D341Med (cell line): ENCODE measurements at regions not wholly inside any gene's neighbourhood (a gene's known extent, or its start where the extent isn't known, plus 50 kb on each side); places are given as distances from the start of the nearest gene placed in this dataset.
"Not testable (repeated sequence)": the region's sequence is repeated elsewhere in the genome, so short reads cannot be mapped to it uniquely, and the experiment has no call there.

Source experiments
- DNase-seq: peaks from one replicate; pipeline ENCODE4 v3.0.0; 2012; ENCODE audit warnings: low spot score

GRCh38 chr12:69028941-69029729, 96.2 kb upstream of the CPM start:
- DNase-seq = no peak

GRCh38 chr12:69030321-69030720, 97.3 kb upstream of the CPM start:
- no peak for DNase-seq

- DNase-seq = no peak
Observed at GRCh38 chr12:69036533-69036932, 103.6 kb upstream of the CPM start.

GRCh38 chr12:69036999-69037398, 104.0 kb upstream of the CPM start:
- DNase-seq = no peak

GRCh38 chr12:69039911-69040310, 106.9 kb upstream of the CPM start:
- no peak for DNase-seq

- DNase-seq = no peak
Observed at GRCh38 chr12:69042557-69042956, 109.6 kb upstream of the CPM start.

- peak; percentile 33 for DNase-seq
Observed at GRCh38 chr12:69042970-69043369, 110.0 kb upstream of the CPM start.

GRCh38 chr12:69044887-69045286, 111.9 kb upstream of the CPM start:
- DNase-seq = no peak

GRCh38 chr12:69045430-69045829, 112.5 kb upstream of the CPM start:
- DNase-seq = no peak

GRCh38 chr12:69046363-69046762, 113.4 kb upstream of the CPM start:
- DNase-seq = no peak

GRCh38 chr12:69046920-69047319, 113.9 kb upstream of the CPM start:
- DNase-seq = no peak

GRCh38 chr12:69047990-69048389, 115.0 kb upstream of the CPM start:
- no peak for DNase-seq

GRCh38 chr12:69049855-69050254, 116.9 kb upstream of the CPM start:
- not testable (repeated sequence) for DNase-seq

GRCh38 chr12:69052613-69053408, 119.8 kb upstream of the CPM start:
- DNase-seq = no peak

GRCh38 chr12:69054343-69055056, 121.5 kb upstream of the CPM start:
- DNase-seq = no peak

- no peak for DNase-seq
Observed at GRCh38 chr12:69055280-69055679, 122.3 kb upstream of the CPM start.

GRCh38 chr12:69055706-69056105, 122.7 kb upstream of the CPM start:
- DNase-seq = no peak

GRCh38 chr12:69056743-69057515, 124.0 kb upstream of the CPM start:
- DNase-seq = no peak

- no peak for DNase-seq
Observed at GRCh38 chr12:69057742-69058141, 124.8 kb upstream of the CPM start.

GRCh38 chr12:69059465-69060457, 126.8 kb upstream of the CPM start:
- DNase-seq = no peak

GRCh38 chr12:69061574-69061973, 128.6 kb upstream of the CPM start:
- no peak for DNase-seq
